ENCODE measurements at regions not wholly inside any gene's neighbourhood (a gene's known extent, or its start where the extent isn't known, plus 50 kb on each side); places are given as distances from the start of the nearest gene placed in this dataset.
"Not testable (repeated sequence)": the region's sequence is repeated elsewhere in the genome, so short reads cannot be mapped to it uniquely, and the experiment has no call there.

DNA sequence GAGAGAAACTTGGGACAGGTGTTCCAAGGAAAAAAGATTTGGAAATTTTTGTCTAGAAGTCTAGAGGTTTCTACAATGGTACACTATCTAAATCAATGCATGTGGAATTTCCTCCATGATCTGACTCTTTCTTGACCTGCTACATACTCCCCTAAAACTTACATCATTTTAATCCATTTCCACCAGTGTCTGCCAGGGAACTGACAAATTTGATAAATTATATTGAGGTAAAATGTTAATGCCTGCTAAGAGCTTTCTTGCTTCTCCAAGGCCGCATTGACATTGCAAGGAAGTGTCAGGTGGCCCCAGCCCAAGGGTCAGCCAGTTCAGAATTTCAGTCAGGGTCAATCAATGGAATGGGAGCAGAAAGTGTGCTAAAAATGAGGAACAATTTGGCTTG is 163.4 kb upstream of the FBXL17 start:
- no peaks in the 10 kb centered on the region for H3K36me3 ChIP-seq (replicated peaks in 1 of 2)
- H3K9me3 ChIP-seq (replicated peaks in 1 of 3): no peaks in the 10 kb centered on the region
- TF ChIP-seq POLR2A (IDR thresholded peaks at IDR 0.05): no peak
- TF ChIP-seq, protein P1, sequence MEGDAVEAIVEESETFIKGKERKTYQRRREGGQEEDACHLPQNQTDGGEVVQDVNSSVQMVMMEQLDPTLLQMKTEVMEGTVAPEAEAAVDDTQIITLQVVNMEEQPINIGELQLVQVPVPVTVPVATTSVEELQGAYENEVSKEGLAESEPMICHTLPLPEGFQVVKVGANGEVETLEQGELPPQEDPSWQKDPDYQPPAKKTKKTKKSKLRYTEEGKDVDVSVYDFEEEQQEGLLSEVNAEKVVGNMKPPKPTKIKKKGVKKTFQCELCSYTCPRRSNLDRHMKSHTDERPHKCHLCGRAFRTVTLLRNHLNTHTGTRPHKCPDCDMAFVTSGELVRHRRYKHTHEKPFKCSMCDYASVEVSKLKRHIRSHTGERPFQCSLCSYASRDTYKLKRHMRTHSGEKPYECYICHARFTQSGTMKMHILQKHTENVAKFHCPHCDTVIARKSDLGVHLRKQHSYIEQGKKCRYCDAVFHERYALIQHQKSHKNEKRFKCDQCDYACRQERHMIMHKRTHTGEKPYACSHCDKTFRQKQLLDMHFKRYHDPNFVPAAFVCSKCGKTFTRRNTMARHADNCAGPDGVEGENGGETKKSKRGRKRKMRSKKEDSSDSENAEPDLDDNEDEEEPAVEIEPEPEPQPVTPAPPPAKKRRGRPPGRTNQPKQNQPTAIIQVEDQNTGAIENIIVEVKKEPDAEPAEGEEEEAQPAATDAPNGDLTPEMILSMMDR (IDR thresholded peaks at IDR 0.05): no peak
- no peak for DNase-seq
- WGBS, 4 donors: 0 to 50% (median 35%) methylated on average over 1 of the region's 1 CpG
- no peak overlapping the region for H3K27ac ChIP-seq
- intact Hi-C loops (cut with DNase I): no loop called here
- H3K4me1 ChIP-seq (replicated peaks in 1 of 2): no peaks in the 10 kb centered on the region
- H3K27me3 ChIP-seq: no peaks in the 10 kb centered on the region
- no peak overlapping the region for H3K4me3 ChIP-seq

- TF ChIP-seq, protein P1 (IDR thresholded peaks at IDR 0.05): no peak
- no peak for TF ChIP-seq POLR2A (IDR thresholded peaks at IDR 0.05)
- DNase-seq: no peak
- Histone ChIP-seq H3K36me3 (replicated peaks in 1 of 2) (no peaks in the 10 kb centered on the region), H3K4me1 (replicated peaks in 1 of 2) (no peaks in the 10 kb centered on the region), H3K4me3 (no peak overlapping the region), H3K9me3 (replicated peaks in 1 of 3) (no peaks in the 10 kb centered on the region), H3K27ac (no peak overlapping the region), H3K27me3 (no peaks in the 10 kb centered on the region)
- WGBS, 4 donors: 65 to 80% (median 73%) methylated on average over 1 of the region's 1 CpG
- intact Hi-C loops (cut with DNase I): no loop called here
Measured at GRCh38 chr5:108543486-108543885, 161.6 kb upstream of the FBXL17 start.

GRCh38 chr5:108541836-108542235 is 159.9 kb upstream of the FBXL17 start:
- Histone ChIP-seq H3K36me3 (replicated peaks in 1 of 2) (no peaks in the 10 kb centered on the region), H3K4me3 (no peak overlapping the region), H3K4me1 (replicated peaks in 1 of 2) (no peaks in the 10 kb centered on the region), H3K27ac (no peak overlapping the region), H3K9me3 (replicated peaks in 1 of 3) (no peaks in the 10 kb centered on the region), H3K27me3 (no peaks in the 10 kb centered on the region)
- 77 to 93% (median 86%) methylated on average over 1 of the region's 1 CpG for WGBS, 4 donors
- TF ChIP-seq, protein P1 (IDR thresholded peaks at IDR 0.05): no peak
- TF ChIP-seq POLR2A (IDR thresholded peaks at IDR 0.05): no peak
- intact Hi-C loops (cut with DNase I): no loop called here
- DNase-seq: no peak

GRCh38 chr5:108536321-108536720 is 154.4 kb upstream of the FBXL17 start:
- DNase-seq: no peak
- intact Hi-C loops (cut with DNase I): no loop called here
- H3K4me1 ChIP-seq (replicated peaks in 1 of 2): no peaks in the 10 kb centered on the region
- no peaks in the 10 kb centered on the region for H3K36me3 ChIP-seq (replicated peaks in 1 of 2)
- H3K27ac ChIP-seq: no peak overlapping the region
- H3K4me3 ChIP-seq: no peak overlapping the region
- no peaks in the 10 kb centered on the region for H3K9me3 ChIP-seq (replicated peaks in 1 of 3)
- 81 to 89% (median 84%) methylated on average over 10 of the region's 10 CpGs for WGBS, 4 donors
- no peaks in the 10 kb centered on the region for H3K27me3 ChIP-seq
- TF ChIP-seq, protein P1 (IDR thresholded peaks at IDR 0.05): no peak
- no peak for TF ChIP-seq POLR2A (IDR thresholded peaks at IDR 0.05)

GRCh38 chr5:108532129-108532445 is 150.2 kb upstream of the FBXL17 start:
- DNase-seq; H3K27me3 ChIP-seq; H3K9me3 ChIP-seq (replicated peaks in 1 of 3); H3K4me1 ChIP-seq (replicated peaks in 1 of 2); H3K36me3 ChIP-seq (replicated peaks in 1 of 2); H3K4me3 ChIP-seq; intact Hi-C loops (cut with DNase I); H3K27ac ChIP-seq: not testable (repeated sequence)
- 86 to 100% (median 95%) methylated on average over 1 of the region's 1 CpG for WGBS, 4 donors
